ENCODE measurements at regions not wholly inside any gene's neighbourhood (a gene's known extent, or its start where the extent isn't known, plus 50 kb on each side); places are given as distances from the start of the nearest gene placed in this dataset.

DNA sequence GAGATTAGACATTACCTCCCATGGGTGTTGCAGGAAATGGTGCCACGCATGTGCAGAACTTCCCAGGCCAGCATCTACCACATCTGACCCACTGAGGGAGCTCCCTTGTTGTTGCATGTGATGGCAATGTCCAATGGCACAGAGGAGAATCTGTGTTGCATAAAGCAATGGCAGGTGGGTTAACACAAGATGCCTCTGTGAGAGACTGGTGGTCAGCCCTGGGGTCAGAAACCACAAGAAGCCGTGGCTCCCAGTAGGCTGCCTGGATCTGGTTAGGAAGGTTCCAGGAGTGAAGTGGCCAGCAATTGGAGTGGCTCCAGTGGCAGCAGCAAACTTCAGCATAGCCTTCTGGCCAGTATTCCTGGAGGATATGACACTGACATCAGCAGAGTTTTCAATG is 65.9 kb upstream of the HMGA2 start (continued):
- TF ChIP-seq, protein P1, sequence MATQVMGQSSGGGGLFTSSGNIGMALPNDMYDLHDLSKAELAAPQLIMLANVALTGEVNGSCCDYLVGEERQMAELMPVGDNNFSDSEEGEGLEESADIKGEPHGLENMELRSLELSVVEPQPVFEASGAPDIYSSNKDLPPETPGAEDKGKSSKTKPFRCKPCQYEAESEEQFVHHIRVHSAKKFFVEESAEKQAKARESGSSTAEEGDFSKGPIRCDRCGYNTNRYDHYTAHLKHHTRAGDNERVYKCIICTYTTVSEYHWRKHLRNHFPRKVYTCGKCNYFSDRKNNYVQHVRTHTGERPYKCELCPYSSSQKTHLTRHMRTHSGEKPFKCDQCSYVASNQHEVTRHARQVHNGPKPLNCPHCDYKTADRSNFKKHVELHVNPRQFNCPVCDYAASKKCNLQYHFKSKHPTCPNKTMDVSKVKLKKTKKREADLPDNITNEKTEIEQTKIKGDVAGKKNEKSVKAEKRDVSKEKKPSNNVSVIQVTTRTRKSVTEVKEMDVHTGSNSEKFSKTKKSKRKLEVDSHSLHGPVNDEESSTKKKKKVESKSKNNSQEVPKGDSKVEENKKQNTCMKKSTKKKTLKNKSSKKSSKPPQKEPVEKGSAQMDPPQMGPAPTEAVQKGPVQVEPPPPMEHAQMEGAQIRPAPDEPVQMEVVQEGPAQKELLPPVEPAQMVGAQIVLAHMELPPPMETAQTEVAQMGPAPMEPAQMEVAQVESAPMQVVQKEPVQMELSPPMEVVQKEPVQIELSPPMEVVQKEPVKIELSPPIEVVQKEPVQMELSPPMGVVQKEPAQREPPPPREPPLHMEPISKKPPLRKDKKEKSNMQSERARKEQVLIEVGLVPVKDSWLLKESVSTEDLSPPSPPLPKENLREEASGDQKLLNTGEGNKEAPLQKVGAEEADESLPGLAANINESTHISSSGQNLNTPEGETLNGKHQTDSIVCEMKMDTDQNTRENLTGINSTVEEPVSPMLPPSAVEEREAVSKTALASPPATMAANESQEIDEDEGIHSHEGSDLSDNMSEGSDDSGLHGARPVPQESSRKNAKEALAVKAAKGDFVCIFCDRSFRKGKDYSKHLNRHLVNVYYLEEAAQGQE (IDR thresholded peaks at IDR 0.05), result no peak
- TF ChIP-seq TAF1 (conservative IDR thresholded peaks at IDR 0.05) (no peak), NR2F2 (IDR thresholded peaks at IDR 0.05) (no peak), RAD21 (IDR thresholded peaks at IDR 0.05) (no peak)

DNA sequence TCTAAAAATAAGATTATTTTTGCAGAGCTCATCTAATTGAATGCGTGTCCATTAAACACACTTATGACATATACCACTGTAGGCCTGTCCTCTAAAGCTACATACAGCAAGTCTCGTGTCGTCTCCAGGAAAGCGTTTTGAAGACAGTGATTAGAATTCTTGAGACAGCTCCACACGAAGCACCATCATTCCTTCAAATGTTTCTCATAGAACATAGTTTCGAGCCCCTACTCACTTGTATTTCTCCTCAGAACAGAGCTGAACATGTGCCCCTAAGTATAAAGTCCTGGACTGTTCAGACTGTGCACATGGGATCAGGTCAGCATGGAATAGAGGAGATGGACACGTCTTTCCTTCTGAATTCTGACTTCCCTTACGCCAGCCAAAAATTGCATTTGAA is 64.5 kb upstream of the HMGA2 start:
- DNase-seq (ENCODE audit: low spot score), result no peak
- 87% methylated on average over 8 of the region's 8 CpGs for WGBS
- no peak for TF ChIP-seq HNF4G (IDR thresholded peaks at IDR 0.05)
- H3K27ac ChIP-seq (ENCODE audit: low read depth in 1 of 2, low read length in 2 of 2), result no peak overlapping the region
- H3K9ac ChIP-seq (ENCODE audit: low read depth in 1 of 2, low read length in 2 of 2), result no peak overlapping the region
- H3K36me3 ChIP-seq (ENCODE audit: control insufficient read depth in 4 of 4, insufficient read depth in 3 of 4, low read depth in 1 of 4, low read length in 3 of 4), result no peaks in the 10 kb centered on the region
- no peaks in the 10 kb centered on the region for H3K4me1 ChIP-seq (ENCODE audit: control insufficient read depth in 4 of 4, insufficient read depth in 4 of 4, low read length in 3 of 4)
- no peaks in the 10 kb centered on the region for H3K9me3 ChIP-seq (ENCODE audit: control insufficient read depth in 4 of 4, low read length in 3 of 4)
- H3K27me3 ChIP-seq (ENCODE audit: control insufficient read depth in 4 of 4, insufficient read depth in 4 of 4, low read length in 3 of 4), result peaks cover 0 to 5% (median under 1%) of the 10 kb centered on the region in 4 donors
- H3K4me3 ChIP-seq (ENCODE audit: low read depth in 1 of 3, low read length in 3 of 3), result no peak overlapping the region

DNA sequence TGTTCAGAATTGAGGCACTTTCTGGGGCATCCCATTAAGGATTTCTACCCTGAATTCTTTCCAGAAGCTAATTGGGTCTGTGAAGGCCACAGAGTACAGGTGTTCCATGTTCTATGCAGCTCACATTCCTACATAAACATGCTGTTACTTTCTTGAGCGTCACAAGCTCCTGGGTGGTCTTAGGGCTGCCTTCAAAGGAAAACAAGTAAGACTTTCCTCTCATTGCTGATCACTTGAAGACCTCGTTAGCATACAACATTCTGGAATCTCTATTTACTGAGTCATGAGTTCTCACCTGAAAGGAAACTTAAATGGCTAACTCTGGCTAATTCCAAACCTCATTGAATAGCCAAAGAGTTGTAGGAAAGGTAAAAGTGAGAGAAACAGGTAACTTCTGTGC is 63.0 kb upstream of the HMGA2 start:
- no peaks in the 10 kb centered on the region for H3K4me1 ChIP-seq (ENCODE audit: control insufficient read depth in 4 of 4, insufficient read depth in 4 of 4, low read length in 3 of 4)
- H3K27me3 ChIP-seq (ENCODE audit: control insufficient read depth in 4 of 4, insufficient read depth in 4 of 4, low read length in 3 of 4), result peaks cover 0 to 5% (median under 1%) of the 10 kb centered on the region in 4 donors
- H3K9me3 ChIP-seq (ENCODE audit: control insufficient read depth in 4 of 4, low read length in 3 of 4), result no peaks in the 10 kb centered on the region
- DNase-seq (ENCODE audit: low spot score), result no peak
- H3K36me3 ChIP-seq (ENCODE audit: control insufficient read depth in 4 of 4, insufficient read depth in 3 of 4, low read depth in 1 of 4, low read length in 3 of 4), result no peaks in the 10 kb centered on the region
- TF ChIP-seq TAF1 (conservative IDR thresholded peaks at IDR 0.05) (no peak), NR2F2 (IDR thresholded peaks at IDR 0.05) (no peak), FOXA2 (IDR thresholded peaks at IDR 0.05) (no peak), RXRA (IDR thresholded peaks at IDR 0.05) (no peak), YY1 (IDR thresholded peaks at IDR 0.05) (no peak), HNF4A (conservative IDR thresholded peaks at IDR 0.05) (no peak), HNF4G (IDR thresholded peaks at IDR 0.05) (no peak), RAD21 (IDR thresholded peaks at IDR 0.05) (no peak), FOXA1 (IDR thresholded peaks at IDR 0.05) (no peak), JUND (IDR thresholded peaks at IDR 0.05) (no peak), SP1 (IDR thresholded peaks at IDR 0.05) (no peak), EGR1 (IDR thresholded peaks at IDR 0.05; ENCODE audit: low read depth in 2 of 2) (no peak), GABPA (IDR thresholded peaks at IDR 0.05 in 1 of 2, conservative IDR thresholded peaks at IDR 0.05 in 1 of 2) (no peak)
- TF ChIP-seq, protein P2, sequence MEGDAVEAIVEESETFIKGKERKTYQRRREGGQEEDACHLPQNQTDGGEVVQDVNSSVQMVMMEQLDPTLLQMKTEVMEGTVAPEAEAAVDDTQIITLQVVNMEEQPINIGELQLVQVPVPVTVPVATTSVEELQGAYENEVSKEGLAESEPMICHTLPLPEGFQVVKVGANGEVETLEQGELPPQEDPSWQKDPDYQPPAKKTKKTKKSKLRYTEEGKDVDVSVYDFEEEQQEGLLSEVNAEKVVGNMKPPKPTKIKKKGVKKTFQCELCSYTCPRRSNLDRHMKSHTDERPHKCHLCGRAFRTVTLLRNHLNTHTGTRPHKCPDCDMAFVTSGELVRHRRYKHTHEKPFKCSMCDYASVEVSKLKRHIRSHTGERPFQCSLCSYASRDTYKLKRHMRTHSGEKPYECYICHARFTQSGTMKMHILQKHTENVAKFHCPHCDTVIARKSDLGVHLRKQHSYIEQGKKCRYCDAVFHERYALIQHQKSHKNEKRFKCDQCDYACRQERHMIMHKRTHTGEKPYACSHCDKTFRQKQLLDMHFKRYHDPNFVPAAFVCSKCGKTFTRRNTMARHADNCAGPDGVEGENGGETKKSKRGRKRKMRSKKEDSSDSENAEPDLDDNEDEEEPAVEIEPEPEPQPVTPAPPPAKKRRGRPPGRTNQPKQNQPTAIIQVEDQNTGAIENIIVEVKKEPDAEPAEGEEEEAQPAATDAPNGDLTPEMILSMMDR (IDR thresholded peaks at IDR 0.05; ENCODE audit: low read depth, low read length, missing input control), result no peak
- TF ChIP-seq, protein P3, sequence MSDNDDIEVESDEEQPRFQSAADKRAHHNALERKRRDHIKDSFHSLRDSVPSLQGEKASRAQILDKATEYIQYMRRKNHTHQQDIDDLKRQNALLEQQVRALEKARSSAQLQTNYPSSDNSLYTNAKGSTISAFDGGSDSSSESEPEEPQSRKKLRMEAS (IDR thresholded peaks at IDR 0.05), result no peak
- TF ChIP-seq, protein P4, sequence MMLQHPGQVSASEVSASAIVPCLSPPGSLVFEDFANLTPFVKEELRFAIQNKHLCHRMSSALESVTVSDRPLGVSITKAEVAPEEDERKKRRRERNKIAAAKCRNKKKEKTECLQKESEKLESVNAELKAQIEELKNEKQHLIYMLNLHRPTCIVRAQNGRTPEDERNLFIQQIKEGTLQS (IDR thresholded peaks at IDR 0.05), result no peak
- TF ChIP-seq, protein P5, sequence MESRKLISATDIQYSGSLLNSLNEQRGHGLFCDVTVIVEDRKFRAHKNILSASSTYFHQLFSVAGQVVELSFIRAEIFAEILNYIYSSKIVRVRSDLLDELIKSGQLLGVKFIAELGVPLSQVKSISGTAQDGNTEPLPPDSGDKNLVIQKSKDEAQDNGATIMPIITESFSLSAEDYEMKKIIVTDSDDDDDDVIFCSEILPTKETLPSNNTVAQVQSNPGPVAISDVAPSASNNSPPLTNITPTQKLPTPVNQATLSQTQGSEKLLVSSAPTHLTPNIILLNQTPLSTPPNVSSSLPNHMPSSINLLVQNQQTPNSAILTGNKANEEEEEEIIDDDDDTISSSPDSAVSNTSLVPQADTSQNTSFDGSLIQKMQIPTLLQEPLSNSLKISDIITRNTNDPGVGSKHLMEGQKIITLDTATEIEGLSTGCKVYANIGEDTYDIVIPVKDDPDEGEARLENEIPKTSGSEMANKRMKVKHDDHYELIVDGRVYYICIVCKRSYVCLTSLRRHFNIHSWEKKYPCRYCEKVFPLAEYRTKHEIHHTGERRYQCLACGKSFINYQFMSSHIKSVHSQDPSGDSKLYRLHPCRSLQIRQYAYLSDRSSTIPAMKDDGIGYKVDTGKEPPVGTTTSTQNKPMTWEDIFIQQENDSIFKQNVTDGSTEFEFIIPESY (IDR thresholded peaks at IDR 0.05), result no peak
- TF ChIP-seq, protein P1 (IDR thresholded peaks at IDR 0.05), result no peak
- H3K4me3 ChIP-seq (ENCODE audit: low read depth in 1 of 3, low read length in 3 of 3), result no peak overlapping the region
- 68% methylated on average over 2 of the region's 2 CpGs for WGBS
- no peak overlapping the region for H3K27ac ChIP-seq (ENCODE audit: low read depth in 1 of 2, low read length in 2 of 2)
- no peak overlapping the region for H3K9ac ChIP-seq (ENCODE audit: low read depth in 1 of 2, low read length in 2 of 2)

All from liver (tissue), 8 donors.